ENCODE measurements at regions not wholly inside any gene's neighbourhood (a gene's known extent, or its start where the extent isn't known, plus 50 kb on each side); places are given as distances from the start of the nearest gene placed in this dataset.

GRCh38 chr6:15897063-15897876 lies 231.6 kb upstream of the MYLIP start:
- no peak for TF ChIP-seq EZH2phosphoT487 (IDR thresholded peaks at IDR 0.05; ENCODE audit: insufficient read depth, low read depth)
- TF ChIP-seq EZH2 (IDR thresholded peaks at IDR 0.05; ENCODE audit: insufficient read depth, poor library complexity, severe bottlenecking) = no peak

Measured in GM23248 (cell line).